AG08395 (cell line): ENCODE measurements at regions not wholly inside any gene's neighbourhood (a gene's known extent, or its start where the extent isn't known, plus 50 kb on each side); places are given as distances from the start of the nearest gene placed in this dataset.

ENCODE experiments used
- DNase-seq: peaks from one replicate; pipeline ENCODE4 v3.0.0; 2012; ENCODE audit warnings: mixed read lengths, low spot score

DNA sequence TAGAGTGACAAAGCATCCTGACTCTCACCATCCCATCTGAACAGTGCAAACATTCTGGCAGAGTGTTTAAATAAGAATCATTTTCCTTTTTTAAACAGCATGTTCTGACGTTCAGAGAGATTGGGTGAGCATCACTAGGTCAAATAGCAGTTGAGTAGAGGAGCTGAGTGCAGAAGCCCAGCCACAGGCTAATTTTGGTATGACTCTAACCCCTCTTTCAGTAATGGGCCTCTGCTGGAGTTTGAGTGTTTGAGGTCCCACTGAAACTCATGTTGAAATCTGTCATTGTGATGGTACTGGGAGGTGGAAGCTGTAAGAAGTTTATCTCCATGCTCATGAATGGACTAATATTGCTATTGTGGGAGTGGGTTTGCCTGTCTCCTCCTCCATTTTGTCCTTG lies 194.4 kb downstream of the SALL1 start:
- no peak for DNase-seq

DNA sequence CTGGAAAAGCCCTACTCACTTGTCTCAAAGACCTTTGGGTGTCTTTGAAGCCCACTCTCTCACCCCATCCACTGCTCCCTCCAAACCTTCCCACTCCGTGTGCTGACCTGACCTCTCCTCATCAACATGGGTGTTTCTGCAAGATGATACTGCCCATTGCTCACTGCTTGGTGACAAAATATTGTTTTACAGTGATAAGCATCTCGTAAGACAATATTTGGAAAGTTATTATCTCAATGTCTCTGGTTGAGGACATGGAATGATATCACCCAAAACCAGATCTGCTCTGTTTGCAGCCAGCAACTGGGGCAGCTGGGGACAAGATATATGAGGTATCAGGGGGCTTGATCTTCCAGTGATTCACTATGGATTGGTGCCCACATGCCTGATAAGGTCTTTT lies 195.8 kb downstream of the SALL1 start:
- DNase-seq: no peak

DNA sequence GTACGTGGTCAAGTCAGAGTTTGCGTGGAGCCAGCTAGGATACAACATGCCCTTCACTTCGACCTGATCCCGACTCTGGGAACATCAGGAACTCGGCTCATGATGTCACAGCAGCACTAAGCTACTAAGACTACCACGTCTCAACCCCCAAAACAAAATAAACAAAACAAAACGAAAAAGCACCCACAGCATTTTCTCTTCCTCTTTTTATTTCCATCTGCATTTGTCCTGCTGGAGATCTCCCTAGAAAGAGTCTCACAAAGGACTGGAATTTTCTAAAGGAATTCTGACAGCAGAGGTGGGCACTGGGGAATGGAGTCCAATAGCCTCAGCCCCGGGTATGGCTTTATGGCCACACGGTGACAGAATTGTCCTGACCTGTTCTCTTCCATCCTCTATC lies 196.6 kb downstream of the SALL1 start:
- no peak for DNase-seq

DNA sequence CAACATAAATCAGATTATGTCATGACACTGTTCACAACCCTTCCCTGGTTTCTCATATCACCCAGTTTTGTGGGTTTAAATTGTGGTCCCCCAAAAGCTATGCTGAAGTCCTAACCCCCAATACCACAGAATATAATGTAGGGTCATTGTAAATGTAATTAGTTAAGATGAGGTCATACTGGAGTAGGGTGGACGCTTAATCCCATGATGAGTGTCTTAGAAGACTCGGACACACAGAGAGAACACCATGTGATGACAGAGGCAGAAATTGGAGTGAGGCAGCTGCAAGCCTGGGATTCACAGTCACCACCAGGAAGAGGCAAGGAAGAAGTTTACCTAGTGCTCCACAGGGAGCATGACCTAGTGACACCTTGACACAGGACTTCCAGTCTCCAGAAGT lies 197.8 kb downstream of the SALL1 start:
- DNase-seq: no peak

DNA sequence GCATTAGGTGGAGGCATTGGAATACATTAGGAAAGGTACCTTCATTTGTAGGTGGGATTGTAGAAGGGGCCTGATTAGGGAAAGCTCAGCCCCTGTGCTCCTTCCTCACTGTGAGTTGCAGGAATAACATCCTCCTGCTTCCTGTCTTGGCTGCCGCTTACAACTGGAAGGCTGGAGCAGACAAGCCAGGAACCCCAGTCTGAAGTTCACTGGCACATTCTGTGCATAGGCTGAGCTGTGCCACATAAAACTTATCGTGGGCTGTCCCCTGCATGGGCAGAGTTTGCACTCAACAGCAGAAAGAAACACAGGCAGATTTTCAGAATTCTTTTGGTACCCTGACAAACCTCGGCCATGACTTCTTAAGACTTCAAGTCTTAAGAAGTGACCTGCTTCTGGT lies 200.1 kb downstream of the SALL1 start:
- DNase-seq: no peak

DNA sequence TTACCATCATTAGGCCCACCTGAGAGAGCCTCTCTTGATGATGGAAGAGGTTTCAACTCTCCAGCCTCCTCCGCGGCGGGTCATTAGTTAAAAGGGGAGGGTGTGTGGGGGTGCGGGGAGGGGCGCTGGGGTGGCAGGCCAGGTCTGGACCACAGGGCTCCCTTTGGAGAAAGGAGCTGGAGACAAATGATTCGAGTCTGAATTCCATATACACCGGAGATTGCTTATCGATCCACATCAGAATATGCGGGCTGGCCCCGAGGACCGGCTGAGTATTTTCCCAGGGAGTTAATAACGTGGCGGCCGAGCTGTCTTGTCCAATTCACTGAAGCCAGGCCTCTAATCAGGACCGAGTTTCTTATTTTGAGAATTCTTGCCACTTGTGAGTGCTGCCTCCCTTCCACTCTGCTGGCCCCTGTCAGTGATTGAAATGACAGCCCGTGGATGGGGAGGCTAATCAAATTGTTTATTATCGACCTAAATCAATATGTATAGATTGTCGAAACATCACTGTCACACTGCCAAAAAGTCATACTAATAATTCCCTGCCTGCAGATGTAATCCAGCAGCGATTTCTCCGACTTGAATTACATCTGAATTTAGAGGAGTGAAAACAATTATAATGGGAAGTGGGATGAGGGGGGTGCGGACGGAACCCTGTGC lies 202.7 kb downstream of the SALL1 start:
- no peak for DNase-seq

DNA sequence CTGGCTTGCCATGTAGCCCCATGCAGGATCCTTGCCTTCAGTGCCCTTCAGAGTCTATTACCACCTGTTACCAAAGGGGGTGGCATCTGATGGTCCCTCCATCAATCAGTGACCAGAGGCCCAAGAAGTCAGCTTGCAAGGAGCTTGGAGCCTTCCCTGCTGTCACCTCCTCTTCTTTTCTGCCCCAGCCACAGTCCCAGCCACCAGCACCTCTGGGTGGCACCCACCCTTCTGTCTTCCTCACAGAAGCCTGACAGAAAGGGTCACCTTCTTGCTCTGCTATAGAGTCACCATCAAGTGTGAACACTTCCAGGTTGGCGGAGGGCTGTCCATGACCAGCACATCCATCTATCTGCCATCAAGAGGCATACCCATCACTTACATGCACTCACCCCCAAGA lies 203.2 kb downstream of the SALL1 start:
- DNase-seq: no peak

DNA sequence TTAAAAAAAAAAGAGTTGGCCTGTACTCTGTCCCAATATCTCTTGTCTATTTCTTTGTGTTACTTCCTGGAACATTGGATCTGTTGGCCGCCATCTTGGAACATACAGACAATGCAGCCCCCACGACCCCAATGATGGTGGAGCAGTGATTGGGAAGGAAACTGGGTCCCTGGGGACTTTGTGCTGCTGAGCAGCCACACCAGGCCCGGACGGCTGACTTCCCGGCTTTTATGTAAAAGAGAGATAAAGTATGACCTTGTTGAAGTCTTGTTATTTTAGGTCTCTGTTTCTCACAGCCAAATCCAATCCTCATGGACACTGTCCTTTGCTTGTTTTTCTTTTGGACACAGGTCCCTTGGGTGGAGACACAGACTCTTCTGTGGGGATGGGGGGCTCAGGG lies 204.5 kb downstream of the SALL1 start:
- no peak for DNase-seq

DNA sequence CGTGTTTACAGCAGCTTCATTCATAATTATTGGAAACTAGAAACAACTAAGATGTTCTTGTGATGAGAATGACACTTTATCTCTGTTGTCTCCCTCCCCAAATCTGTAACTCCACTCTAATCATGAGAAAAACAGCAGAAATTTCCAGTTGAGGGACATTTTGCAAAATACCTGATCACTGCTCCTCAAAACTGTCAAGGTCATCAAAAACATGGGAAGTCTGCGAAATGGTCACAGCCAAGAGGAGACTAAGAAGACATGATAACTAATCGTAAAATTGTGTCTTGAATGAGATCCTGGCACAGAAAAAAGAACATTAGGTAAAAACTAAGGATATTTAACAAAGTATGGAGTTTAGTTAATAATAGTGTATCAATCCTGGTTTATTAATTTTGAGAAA lies 204.2 kb downstream of the CYLD start:
- no peak for DNase-seq

DNA sequence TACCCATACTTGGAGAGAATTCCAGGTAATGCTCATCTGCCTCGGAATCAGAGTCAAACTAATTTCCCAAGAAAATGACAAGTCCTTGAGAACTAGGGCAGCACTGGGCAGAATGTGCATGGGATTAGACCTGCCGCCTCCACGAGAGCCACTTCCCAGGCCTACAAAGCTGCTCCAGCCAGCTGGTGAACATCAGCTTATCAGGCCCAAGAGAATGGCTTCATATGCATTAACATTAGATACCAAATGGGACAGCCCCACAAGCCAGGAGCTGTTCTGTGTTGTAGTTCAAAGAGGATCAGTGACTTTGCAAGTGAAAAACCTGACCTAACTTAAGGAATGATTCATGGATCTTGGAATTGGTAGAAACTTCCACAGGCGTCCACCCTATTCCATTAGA lies 203.3 kb downstream of the CYLD start:
- no peak for DNase-seq

DNA sequence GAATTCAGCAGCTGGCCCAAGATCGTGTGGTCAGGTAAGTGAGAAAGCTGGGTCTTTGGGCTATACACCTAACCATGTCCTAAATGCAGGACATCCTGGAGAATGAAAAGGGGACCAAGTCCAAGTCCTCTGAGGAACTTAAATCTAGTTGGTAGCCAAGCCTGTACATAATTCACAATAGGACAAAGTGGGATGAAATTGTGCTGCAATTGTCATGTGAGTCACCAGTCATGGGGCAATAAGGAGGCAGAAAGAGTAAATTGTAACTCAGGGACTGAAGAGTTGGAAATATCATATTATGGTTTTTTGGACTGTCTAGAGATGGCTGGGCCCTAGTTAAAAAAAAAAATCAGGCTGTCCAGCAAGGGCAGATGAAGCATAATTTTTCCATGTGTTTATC lies 202.6 kb downstream of the CYLD start:
- DNase-seq: no peak

DNA sequence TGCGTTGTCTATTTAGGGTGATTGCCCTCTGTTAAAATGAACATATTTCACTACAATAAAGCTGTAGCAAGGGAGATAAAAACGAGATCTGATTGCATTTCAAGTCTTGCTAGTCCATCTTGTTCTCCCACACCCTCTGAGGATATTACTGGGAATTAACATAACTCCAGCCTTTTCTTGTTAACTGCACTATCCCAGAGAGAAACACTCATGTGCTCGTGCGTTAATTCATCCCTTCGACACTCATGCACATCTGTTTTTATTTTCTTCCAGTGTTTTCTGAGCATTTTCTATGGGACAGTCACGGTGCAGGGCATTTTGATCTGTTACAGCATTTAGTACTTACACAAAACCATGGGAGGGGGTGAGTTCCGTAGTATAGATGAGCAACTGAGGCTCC lies 202.1 kb downstream of the CYLD start:
- DNase-seq: no peak

DNA sequence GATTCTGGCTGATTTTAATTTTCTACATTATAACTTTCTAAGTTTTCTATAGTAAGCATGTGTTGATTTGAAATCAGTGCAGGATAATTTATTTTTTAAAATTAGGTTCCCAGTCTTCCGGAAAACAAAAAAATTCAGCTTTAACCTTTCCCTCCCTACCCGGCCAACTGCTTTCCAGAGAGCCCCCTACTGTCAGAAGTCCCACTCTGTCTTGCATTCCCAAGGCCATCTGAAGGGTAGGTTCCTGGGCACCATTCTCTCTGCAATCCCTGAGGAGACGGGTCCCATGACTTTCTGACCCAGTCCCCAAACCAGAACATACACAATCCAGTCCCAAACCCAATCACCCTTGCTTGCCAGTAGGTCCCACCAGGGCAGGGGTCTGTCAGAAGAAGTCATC lies 200.3 kb downstream of the CYLD start:
- no peak for DNase-seq

DNA sequence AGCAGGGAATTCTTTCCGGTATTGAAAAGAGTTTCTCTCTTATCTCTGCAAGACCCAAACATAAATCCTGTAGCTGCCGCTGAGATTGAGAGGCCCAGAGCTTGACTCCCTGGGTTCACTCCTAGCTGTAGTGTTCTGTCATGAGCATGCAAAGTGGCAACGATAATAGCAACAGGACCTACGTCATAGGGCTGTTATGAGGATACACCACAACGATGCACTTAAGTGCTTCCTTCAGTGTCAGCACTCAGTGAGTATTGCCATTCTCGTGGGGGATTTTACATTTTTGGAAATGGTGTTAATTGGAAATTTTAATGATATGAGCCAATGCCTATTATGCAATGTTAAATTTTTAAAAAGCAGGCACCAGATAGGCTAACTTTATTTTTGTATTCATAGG lies 199.8 kb downstream of the CYLD start:
- no peak for DNase-seq

DNA sequence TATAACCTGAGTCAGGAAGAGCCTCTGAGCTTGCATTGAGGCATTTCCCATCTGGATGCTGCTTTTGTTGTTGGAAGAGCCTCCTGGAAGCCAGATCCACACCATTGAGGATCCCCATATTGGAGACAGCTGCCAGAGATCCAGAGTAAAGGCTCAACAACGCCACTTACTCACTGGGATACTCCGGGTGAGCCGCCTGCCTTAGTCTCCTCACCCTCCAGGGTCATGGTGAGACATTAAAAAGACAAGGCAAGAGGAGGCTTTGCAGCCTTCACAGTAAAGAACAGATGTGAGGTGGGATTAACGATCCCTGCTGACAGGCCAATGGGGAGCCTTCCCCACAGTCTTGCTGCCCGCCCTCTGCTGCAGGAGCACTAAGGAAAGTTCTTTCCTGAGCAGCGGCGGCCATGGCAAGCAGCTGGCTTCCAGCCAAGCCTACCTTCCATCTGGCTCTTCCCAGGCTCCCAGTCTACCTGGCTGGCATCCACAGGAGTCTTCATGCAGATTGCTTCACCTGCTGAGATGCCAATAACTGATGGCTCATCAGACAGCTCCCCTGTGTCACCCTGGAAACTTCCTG lies 198.5 kb downstream of the CYLD start:
- no peak for DNase-seq

DNA sequence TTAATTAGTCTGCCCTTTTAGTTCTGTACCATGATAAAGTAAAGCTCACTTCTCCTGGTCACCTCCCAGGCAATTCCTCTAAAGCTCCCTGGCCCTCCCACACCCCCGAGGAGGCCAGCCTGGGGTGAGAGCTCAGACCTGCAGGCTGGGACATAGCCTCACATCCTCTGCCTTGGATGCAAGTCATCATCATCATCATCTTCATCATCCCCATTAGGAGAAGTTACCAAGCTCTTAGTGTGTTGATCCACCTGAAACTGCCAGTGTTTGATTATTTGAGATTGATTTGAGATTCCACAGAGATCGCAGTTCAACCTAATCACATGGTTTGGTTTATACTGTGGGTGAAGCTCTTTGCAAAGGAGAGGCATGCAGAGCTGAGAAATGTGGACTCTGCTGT lies 197.5 kb downstream of the CYLD start:
- DNase-seq: no peak

DNA sequence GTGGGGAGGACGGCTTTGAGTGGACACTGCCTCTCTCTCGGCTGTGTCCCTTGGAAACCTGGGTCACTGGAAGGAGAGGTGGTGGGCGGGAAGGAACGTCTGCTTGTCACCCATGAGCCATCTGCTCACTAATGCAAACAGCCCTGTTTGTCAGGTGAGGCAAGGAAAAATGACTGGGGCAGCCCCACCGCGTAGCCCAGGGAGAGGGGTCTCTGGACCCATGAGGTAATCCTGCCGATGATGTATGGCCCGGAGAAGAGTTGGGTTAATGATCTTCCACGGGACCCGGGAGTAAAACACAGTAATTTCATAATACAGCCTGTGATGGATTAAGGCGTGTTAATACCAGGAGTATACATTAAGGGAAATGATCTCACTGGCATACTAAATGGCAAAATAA lies 197.0 kb downstream of the CYLD start:
- no peak for DNase-seq

DNA sequence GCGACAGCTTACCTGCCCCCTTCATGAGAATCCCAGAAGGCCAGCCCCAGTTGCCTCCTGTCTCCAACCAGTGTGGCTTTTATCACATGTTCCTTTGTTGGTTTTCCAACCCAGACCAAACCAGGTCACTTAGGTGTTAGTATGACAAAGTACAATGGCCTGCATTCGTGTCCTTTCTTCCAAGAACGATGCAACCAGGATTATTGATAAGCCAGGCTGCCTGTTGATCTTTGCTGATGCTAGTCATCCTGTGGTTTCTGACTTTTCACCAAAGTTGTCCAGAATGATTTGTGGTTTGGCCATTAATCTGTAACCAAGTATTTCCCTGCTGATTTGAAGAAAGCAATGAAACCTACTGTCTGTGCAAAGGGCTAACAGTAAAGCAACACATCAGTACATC lies 191.4 kb downstream of the CYLD start:
- DNase-seq: no peak

DNA sequence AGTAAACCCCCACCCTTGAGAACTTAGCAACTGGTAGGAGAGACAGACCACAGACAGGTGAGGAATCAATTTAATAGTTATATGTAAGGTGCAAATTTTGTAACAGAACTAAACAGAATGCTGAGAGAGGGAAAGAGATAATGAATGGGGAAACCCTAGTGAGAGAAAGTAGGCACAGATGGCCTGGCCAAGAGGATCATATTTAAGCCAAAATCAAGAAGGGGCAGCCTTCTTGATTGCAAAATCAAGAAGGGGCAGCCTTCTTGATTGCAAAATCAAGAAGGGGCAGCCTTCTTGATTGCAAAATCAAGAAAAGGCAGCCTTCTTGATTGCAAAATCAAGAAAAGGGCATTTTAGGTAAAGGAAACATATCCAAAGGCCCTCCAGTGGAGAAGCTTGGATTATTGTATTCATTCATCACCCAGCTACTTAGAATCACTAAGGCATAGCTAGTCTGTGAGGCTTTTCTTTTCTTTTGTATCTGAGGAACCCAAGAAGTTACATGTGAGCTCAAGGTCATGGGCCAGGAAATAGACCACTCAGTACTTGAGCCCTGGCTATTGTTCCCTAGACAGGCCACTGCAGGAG lies 190.6 kb downstream of the CYLD start:
- no peak for DNase-seq

DNA sequence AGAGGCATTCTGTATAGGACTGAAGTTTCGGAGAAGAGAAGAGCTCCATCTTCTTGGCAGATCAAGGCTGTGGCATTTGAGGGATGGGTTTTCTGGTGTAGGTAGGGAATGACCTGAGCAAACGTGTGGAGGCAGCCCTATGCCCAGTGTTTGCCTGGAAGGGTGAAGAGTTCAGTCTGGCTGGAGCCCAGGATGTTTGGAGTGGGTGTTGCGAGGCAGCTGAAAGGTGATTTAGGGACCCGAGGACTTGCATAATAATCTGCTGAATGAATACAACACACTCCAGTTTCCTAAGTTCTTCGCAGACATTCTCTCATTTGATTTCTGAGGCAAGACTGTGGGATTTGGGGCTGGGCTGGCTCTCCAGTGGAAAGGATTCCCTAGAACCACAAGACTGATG lies 186.2 kb downstream of the CYLD start:
- no peak for DNase-seq

DNA sequence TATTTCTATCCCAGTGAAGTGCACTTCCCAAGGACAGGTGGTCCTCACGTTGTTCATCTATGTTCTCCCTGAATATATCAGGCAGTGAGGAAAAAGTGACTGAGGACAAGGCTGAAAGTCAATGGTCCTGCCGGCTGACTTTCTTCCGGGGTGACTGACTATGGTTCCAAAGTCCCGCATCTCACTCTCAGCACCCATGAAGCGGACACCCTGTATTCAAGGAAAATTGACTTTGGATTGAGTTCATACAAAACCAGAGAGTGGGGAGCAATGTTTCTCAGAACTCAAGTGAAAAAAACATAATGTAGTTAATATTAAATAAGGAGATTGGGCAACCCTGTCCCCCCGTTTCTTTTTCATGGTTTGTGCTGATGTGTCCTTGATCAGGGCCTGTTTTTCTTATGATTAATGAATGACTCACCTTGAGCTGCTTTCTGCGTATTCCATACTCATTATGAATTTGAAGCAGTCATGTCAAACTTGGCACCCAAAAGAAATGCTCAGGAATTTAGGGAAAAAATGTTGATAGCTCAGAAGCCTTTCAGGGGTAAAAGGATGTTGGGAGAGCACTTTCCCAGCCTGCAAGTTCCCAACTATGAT lies 184.0 kb downstream of the CYLD start:
- DNase-seq: no peak

DNA sequence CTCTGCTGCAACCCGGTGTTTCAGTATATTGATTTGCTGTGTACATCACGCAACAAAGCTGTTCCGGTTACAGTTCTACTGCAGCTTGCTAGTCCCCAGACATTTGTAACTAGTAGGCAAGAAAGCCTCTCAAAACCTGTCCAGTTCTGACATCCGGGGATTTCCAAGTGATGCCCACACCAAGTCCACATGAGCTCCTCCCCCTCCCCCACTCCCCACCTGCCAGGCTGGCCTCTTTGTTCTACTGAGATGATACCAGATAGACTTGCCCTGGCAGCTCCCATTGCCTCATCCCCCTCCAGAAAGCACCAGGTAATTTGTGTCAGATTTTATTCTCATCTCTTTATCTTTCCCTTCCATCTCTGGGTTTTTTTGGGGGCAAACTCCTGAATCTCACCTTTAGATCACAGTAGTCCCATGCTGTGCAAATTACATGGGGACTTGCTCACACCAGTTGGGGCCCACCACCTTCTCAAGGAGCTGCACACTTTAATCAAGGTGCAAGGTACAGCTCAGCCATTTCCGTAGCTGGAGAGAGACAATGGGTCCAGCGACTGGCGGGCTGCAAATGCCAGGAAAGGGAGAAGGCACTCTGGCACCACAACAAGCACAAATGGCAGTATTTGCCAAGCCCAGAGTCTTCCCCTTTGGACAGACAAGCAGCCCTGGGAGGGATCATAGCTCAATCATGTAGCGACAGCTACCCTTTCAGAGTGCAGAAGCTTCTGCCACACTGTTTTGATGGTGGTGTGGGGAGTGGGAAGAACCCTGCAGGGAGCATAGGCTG lies 183.1 kb downstream of the CYLD start:
- no peak for DNase-seq
